ENCODE measurements at regions not wholly inside any gene's neighbourhood (a gene's known extent, or its start where the extent isn't known, plus 50 kb on each side); places are given as distances from the start of the nearest gene placed in this dataset.
A peak's percentile ranks its signal among the peaks of the same experiment; 100 is the strongest.
"Not testable (repeated sequence)": the region's sequence is repeated elsewhere in the genome, so short reads cannot be mapped to it uniquely, and the experiment has no call there.

DNA sequence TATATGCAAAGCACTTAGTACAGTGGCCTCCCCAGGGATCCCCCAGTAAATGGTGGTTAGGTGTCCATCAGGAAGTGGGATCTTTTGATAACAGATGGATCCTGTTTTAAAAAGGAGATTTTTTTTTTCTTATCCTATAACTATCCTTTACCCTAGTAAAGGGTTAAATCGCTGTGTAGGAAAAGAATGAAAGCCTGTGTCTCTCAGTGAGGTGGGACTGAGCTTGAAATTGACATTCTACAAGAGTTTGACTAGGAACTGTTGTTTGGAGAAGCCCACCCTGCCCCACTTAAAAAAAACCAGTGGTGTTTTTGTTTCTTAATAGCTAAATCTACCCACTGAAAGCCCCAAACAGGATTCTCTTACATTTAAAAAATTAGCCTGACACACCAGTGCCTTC lies 112.2 kb upstream of the EGLN3 start:
- no peak for DNase-seq (ENCODE audit: low spot score)

DNA sequence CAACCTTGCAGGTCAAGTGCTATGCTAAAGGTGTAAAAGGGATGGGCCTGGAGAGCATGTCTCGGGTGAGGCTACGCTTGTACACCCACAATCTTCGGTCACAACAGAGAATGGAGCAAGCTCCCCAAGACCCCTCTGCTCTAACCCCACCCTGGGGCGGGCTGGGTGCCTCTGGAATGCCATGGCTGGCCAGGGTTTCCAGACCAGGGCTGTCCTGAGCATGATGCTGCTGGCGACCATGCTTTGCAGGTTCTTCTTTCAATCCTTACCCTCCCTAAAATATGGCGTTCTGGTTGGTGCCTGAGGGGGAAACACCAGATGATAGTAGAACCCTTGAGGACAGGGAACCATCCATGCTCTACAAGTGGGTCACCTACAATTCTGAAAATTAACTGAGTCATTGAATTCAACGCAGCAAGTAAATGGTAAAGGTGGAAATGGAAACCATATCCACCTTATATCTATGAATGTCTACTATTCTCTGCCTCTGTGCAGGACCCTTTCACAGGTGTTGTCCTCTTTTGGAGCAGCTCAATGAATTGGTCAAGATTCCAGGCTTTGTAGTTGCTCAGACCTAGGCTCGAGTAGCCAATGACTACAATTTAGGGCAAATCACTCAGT lies 111.6 kb upstream of the EGLN3 start:
- no peak for DNase-seq (ENCODE audit: low spot score)

GRCh38 chr14:34060651-34060999 lies 109.8 kb upstream of the EGLN3 start:
- DNase-seq (ENCODE audit: low spot score), result no peak

DNA sequence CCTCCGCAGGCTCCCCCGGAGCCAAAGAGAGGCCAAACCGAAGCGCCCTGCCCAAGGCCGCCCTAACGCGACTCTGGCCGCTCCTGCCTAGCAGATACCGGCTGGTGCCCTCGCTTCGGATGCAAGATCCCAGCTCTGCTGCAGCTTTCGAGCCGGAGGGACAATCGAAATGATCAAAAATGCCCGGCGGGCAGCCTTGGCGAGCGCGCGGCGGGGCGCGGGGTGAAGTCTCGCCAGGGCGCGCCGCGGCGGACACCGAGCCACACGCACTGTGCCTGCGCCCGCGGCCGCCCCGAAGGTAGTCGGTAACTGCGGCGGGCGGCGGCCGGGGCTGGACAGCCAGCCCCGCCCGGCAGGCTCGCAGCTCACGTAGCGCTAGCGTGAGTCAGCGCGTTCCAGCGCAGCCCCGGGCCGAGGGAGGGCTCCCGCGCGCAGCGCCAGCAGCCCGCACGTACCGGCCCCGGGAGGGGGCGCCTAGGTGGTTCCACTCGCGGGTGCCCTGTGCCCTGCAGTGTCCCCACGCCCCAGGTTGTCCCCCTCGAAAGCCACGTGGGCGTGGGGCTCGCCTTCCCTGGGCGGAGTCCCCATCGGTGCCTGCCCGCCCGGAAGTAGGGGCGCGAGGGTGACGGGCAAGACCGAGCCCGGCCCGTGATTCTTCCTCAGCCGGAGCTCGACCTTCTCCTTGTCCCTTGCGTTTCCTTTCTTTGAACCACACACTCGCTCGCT lies 109.2 kb upstream of the EGLN3 start:
- DNase-seq (ENCODE audit: low spot score), result peak; percentile 94

DNA sequence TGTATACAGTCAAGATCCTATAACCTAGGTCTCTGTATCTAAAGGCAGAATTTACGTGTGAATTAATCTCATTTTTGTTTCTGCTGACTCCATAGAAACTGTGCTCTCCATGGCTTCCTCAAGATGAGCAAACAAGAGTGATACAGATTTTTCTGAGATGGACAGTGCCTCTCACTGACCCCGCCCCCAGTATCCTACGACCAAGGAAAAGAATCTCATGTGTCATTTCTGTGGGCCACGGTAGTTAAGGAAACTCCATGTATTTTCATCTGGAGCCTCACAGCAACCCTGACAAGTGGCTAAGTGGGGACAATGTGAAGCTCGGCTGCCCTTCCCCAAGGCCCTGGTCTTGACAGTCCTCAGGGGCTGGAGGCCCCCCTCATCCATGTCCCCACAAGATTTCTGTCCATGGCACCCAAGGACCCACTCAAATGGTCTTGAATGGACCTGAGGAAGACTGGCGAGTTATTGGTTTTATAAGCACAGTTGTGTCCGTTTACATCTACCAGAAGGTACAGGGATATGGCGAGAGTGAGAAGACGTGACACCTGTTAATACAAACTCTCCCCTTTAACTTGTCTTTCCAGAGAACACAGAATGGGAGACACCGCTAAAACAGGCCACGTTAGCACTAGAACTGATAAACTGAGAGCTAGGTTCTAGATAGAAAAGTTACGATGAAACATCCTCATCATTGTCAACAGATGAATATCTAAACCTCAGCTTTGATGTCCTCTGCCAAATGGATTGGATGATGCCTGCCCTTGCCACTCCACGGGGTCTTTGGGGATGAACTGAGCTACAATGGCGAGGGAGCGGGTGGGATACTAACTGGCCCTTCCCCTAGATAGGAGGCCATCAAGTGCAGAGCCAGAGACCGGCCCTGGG lies 108.4 kb upstream of the EGLN3 start:
- no peak for DNase-seq (ENCODE audit: low spot score)

DNA sequence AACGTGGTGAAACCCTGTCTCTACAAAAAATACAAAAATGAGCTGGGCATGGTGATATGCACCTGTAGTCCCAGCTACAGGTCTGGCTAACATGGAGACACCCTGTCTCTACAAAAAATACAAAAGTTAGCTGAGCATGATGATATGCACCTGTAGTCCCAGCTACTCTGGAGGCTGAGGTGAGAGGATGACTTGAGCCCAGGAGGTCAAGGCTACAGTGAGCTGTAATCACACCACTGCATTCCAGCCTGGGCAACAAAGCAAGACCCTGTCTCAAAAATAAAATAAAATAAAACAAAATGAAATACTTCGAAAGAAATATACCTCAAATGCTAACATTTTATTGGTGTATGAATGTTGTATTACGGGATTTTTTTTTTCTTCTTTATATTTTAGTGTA lies 107.6 kb upstream of the EGLN3 start:
- no peak for DNase-seq (ENCODE audit: low spot score)

DNA sequence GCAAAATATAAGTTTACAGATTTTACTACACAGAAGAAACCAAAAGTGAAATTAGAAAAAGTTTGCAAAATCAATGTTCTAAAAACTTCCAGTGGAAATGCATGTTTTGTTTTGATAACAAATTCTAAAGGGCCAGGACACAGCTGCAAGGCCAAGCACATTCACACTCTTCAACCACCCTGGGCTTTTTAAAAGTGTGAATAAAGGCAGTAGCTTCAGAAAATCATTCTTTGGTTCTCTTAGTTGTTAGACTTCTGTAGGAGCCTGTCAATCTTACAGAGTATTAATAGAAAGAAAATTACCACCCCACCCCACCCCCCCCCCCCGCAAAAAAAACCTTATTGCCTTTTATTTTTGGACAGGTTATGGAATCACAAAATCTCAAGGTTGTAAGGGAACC lies 105.2 kb upstream of the EGLN3 start:
- no peak for DNase-seq (ENCODE audit: low spot score)

DNA sequence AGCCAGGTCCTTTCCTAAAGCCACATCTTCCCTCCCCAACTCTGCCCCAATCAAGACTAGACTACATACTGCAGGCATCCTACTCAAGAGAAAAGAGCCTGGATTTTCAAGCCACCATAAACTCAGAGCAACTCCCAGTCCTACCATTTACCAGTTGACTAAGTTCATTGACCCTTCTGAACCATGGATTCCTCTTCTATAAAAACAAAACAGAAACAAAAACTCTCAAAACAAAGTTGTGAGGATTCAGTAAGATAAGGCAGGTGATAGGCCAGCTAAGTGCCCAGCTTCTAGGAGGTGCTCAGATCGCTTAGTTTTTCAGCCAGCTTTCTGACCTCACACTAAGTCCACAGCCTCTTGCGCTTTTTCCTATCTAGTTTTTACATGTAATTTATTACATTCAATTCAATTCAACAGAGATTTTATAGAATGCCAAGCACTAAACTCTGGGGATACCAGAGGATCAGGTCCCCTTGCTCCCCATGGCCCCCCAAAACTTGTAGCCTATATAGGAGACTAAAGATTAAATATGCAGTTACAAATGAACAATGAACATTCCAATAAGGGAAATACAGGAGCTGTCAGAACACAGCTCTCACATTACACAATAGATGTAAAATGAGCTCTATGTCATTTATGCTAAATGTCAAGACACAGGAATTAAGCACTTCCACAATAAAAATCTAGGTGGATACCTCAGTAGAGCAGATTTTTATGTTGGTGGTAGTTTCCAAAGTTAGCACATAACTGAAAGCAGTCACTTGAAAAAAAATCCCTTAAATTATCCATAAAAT lies 104.5 kb upstream of the EGLN3 start:
- DNase-seq (ENCODE audit: low spot score), result no peak

GRCh38 chr14:34053666-34054065 lies 102.8 kb upstream of the EGLN3 start:
- DNase-seq (ENCODE audit: low spot score), result no peak

- DNase-seq (ENCODE audit: low spot score), result no peak
These were observed 101.8 kb upstream of the EGLN3 start for GRCh38 chr14:34052658-34053014.

GRCh38 chr14:34051966-34052657 lies 101.2 kb upstream of the EGLN3 start:
- peak; percentile 40 for DNase-seq (ENCODE audit: low spot score)

- DNase-seq (ENCODE audit: low spot score), result no peak
These were observed 99.7 kb upstream of the EGLN3 start for GRCh38 chr14:34050606-34051005.

DNA sequence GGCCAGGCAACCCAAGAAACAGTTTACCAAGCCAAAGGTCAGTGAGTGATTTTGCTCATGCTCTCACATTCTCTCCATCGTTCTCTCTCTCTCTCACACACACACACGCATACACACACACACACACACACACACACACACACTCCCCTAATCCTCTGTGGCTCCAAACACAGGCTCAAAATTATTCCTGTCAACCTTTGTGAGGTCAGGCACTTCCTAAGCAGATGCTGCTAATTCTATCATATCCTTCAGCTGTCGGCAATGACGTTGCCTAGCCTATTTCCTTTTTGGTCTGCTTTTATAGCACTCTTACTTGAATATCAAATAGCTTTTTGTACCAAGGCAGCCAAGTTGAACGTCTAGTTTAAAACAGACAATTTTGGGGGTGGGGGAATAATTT lies 98.9 kb upstream of the EGLN3 start:
- DNase-seq (ENCODE audit: low spot score), result no peak

- not testable (repeated sequence) for DNase-seq (ENCODE audit: low spot score)
These were observed 98.3 kb upstream of the EGLN3 start for GRCh38 chr14:34049187-34049586.

- DNase-seq (ENCODE audit: low spot score), result no peak
These were observed 96.1 kb upstream of the EGLN3 start for GRCh38 chr14:34046799-34047520.

DNA sequence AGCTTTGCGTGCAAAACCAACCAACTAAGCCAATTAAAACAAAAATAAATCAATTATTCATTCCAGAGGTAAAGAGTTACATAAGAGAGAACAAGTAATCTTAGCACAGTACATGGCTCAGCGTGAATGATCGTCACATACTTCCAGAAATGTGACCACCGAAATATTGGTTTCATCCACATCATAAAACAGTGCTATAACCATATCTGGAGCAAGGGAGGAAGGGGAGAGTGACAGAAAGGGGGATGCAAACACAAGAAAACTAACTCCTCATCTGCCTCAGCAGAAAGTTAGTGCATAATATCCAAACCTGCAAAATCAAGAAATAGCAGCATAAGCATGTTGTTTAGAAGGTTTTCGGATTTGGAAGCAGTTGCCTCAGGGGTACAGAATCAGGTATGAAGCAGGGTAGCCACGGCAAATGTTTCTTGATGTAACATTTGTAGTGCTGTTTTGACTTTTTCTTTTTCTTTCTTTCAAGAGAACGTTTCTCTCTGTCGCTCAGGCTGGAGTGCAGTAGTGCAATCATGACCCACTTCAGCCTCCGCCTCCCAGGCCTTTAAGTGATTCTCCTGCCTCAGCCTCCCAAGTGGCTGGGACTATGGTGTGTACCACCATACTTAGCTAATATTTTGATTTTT lies 93.9 kb upstream of the EGLN3 start:
- no peak for DNase-seq (ENCODE audit: low spot score)

DNA sequence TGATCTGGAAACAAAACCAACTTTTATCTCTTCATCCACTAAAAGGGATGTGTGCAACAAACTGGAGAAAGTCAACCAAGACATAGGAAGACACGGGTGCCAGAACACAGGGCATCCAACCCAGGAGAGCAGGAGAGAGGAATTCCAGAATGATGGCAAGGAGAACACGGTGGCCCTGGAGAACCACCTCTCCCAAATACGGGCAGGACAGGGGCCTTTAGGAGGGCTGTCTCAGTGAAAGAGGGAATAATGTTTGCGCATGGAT lies 93.4 kb upstream of the EGLN3 start:
- no peak for DNase-seq (ENCODE audit: low spot score)

- no peak for DNase-seq (ENCODE audit: low spot score)
These were observed 92.9 kb upstream of the EGLN3 start for GRCh38 chr14:34043627-34044372.

- no peak for DNase-seq (ENCODE audit: low spot score)
These were observed 90.3 kb upstream of the EGLN3 start for GRCh38 chr14:34041220-34041619.

- DNase-seq (ENCODE audit: low spot score), result no peak
These were observed 89.9 kb upstream of the EGLN3 start for GRCh38 chr14:34040766-34041165.

All from AG20443 (cell line).